ENCODE measurements at regions not wholly inside any gene's neighbourhood (a gene's known extent, or its start where the extent isn't known, plus 50 kb on each side); places are given as distances from the start of the nearest gene placed in this dataset.
"Not testable (repeated sequence)": the region's sequence is repeated elsewhere in the genome, so short reads cannot be mapped to it uniquely, and the experiment has no call there.

DNA sequence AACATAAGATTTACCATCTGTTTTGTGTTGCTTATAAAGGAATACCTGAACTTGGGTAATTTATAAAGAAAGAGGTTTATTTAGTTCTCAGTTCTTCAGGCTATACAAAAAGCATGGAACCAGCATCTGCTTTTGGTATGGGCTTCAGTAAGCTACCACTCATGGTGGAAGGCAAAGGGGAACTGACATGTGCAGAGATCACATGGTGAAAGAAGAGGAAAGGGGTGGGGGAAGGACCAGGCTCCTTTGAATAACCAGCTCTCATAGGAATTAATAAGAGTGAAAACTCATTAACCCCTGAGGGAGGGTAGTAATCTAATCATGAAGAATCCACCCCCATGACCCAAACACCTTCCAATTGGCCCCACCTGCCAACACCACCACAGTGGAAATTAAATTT lies 89.5 kb upstream of the TMEM170B start:
- TF ChIP-seq, protein P1, sequence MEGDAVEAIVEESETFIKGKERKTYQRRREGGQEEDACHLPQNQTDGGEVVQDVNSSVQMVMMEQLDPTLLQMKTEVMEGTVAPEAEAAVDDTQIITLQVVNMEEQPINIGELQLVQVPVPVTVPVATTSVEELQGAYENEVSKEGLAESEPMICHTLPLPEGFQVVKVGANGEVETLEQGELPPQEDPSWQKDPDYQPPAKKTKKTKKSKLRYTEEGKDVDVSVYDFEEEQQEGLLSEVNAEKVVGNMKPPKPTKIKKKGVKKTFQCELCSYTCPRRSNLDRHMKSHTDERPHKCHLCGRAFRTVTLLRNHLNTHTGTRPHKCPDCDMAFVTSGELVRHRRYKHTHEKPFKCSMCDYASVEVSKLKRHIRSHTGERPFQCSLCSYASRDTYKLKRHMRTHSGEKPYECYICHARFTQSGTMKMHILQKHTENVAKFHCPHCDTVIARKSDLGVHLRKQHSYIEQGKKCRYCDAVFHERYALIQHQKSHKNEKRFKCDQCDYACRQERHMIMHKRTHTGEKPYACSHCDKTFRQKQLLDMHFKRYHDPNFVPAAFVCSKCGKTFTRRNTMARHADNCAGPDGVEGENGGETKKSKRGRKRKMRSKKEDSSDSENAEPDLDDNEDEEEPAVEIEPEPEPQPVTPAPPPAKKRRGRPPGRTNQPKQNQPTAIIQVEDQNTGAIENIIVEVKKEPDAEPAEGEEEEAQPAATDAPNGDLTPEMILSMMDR (IDR thresholded peaks at IDR 0.05; ENCODE audit: low read depth, low read length, missing control alignments), result no peak
- H3K27me3 ChIP-seq (replicated peaks), result no peaks in the 10 kb centered on the region
- no peak overlapping the region for H3K27ac ChIP-seq
- DNase-seq, result no peak
- no peak overlapping the region for H3K4me3 ChIP-seq (ENCODE audit: low read depth, low read length)
- in situ Hi-C loops (cut with HindIII; ENCODE audit: low pct_ligation_motif_present, low sequenced_read_pairs), result no loop called here
- no peaks in the 10 kb centered on the region for H3K36me3 ChIP-seq (replicated peaks)

DNA sequence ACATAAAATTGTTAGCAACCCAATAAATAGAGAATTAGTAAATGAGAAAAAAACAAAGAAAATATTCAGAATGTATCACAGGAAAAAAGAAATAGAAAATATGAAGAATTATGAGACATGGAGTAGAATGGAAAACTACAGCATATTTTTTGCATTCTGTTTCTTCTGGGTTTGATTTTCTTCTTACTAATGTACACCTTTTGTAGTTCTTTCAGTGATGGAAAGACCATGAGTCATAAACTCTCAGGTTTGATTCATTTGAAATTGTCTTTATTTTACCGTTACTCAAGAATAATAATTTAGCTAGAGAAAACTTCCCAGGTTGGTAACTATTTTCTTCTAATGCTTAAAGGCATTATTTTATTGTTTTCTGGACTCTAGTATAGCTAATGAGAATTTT lies 90.3 kb upstream of the TMEM170B start:
- TF ChIP-seq, protein P1 (IDR thresholded peaks at IDR 0.05; ENCODE audit: low read depth, low read length, missing control alignments), result no peak
- Histone ChIP-seq H3K4me3 (ENCODE audit: low read depth, low read length) (no peak overlapping the region), H3K27ac (no peak overlapping the region), H3K27me3 (replicated peaks) (no peaks in the 10 kb centered on the region), H3K36me3 (replicated peaks) (no peaks in the 10 kb centered on the region)
- in situ Hi-C loops (cut with HindIII; ENCODE audit: low pct_ligation_motif_present, low sequenced_read_pairs), result no loop called here
- no peak for DNase-seq

GRCh38 chr6:11445146-11445545 lies 92.4 kb upstream of the TMEM170B start:
- Histone ChIP-seq H3K36me3 (replicated peaks) (no peaks in the 10 kb centered on the region), H3K27me3 (replicated peaks) (no peaks in the 10 kb centered on the region), H3K27ac (no peak overlapping the region), H3K4me3 (ENCODE audit: low read depth, low read length) (no peak overlapping the region)
- TF ChIP-seq, protein P1 (IDR thresholded peaks at IDR 0.05; ENCODE audit: low read depth, low read length, missing control alignments), result no peak
- in situ Hi-C loops (cut with HindIII; ENCODE audit: low pct_ligation_motif_present, low sequenced_read_pairs), result no loop called here
- DNase-seq, result no peak

DNA sequence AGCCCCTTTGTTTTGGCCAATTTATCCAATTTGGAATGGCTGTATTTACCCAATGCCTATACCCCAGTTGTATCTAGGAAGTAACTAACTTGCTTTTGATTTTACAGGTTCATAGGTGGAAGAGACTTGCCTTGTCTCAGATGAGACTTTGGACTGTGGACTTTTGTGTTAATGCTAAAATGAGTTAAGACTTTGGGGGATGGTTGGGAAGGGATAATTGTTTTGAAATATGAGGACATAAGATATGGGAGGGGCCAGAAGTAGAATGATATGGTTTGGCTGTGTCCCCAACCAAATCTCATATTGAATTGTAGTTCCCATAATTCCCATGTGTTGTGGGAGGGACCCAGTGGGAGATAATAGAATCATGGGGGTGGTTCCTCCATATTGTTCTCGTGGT lies 94.4 kb upstream of the TMEM170B start:
- H3K4me3 ChIP-seq (ENCODE audit: low read depth, low read length); H3K27ac ChIP-seq; H3K27me3 ChIP-seq (replicated peaks); H3K36me3 ChIP-seq (replicated peaks); DNase-seq; in situ Hi-C loops (cut with HindIII; ENCODE audit: low pct_ligation_motif_present, low sequenced_read_pairs): not testable (repeated sequence)

DNA sequence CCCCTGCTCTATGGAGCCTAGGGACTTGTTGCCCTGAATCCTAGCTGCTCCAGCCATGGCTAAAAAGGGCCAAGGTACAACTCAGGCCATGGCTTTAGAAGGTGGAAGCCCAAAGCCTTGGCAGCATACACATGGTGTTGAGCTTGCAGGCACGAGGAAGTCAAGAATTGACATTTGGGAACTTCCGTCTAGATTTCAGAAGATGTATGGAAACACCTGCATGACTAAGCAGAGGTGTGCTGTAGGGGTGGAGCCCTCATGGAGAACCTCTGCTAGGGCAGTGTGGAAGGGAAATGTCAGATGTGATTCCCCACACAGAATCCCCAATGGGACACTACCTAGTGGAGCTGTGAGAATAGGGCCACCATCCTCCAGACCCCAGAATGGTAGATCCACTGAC lies 95.1 kb upstream of the TMEM170B start:
- in situ Hi-C loops (cut with HindIII; ENCODE audit: low pct_ligation_motif_present, low sequenced_read_pairs), result no loop called here
- Histone ChIP-seq H3K27ac (no peak overlapping the region), H3K4me3 (ENCODE audit: low read depth, low read length) (no peak overlapping the region), H3K36me3 (replicated peaks) (no peaks in the 10 kb centered on the region), H3K27me3 (replicated peaks) (no peaks in the 10 kb centered on the region)
- TF ChIP-seq, protein P1 (IDR thresholded peaks at IDR 0.05; ENCODE audit: low read depth, low read length, missing control alignments), result no peak
- DNase-seq, result no peak

DNA sequence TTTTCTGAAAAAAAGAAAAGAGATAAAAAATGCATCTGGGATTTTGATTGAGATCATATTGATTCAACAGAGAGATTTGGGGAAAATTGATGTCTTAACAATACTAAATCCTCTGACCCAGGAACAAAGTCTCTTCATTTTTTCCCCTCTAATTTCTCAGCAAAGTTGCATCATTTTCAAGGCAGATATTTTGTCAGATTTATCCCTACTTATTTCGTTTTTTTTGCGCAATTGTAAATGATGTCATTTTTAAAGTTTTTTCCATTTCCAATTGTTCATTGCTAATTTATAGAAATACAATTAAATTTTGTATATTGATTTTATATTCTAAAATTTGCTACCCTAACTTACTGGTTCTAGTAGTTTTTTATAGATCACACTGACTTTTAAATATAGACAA lies 97.7 kb upstream of the TMEM170B start:
- TF ChIP-seq, protein P1 (IDR thresholded peaks at IDR 0.05; ENCODE audit: low read depth, low read length, missing control alignments), result no peak
- Histone ChIP-seq H3K36me3 (replicated peaks) (no peaks in the 10 kb centered on the region), H3K4me3 (ENCODE audit: low read depth, low read length) (no peak overlapping the region), H3K27ac (no peak overlapping the region), H3K27me3 (replicated peaks) (no peaks in the 10 kb centered on the region)
- in situ Hi-C loops (cut with HindIII; ENCODE audit: low pct_ligation_motif_present, low sequenced_read_pairs), result no loop called here
- no peak for DNase-seq

Measured in brain microvascular endothelial cell (primary cell).